Fibroblast of pulmonary artery (primary cell): ENCODE measurements at regions not wholly inside any gene's neighbourhood (a gene's known extent, or its start where the extent isn't known, plus 50 kb on each side); places are given as distances from the start of the nearest gene placed in this dataset.
A peak's percentile ranks its signal among the peaks of the same experiment; 100 is the strongest.

ENCODE experiments used
- DNase-seq: peaks from one replicate; pipeline ENCODE4 v3.0.0-alpha.2; 2010; ENCODE audit warnings: low read depth
- H3K4me3 ChIP-seq: replicated peaks from 2 replicates; pipeline ENCODE4 v1.5.1; 2011; ENCODE audit warnings: low read depth, mild to moderate bottlenecking, control low read depth, low read length, moderate library complexity
- TF ChIP-seq, protein P1 (sequence below): IDR thresholded peaks from 2 replicates; pipeline ENCODE4 v1.5.1; 2011; ENCODE audit warnings: mild to moderate bottlenecking, control low read depth, low read length, inconsistent platforms; ENCODE audit errors: missing control alignments

DNA sequence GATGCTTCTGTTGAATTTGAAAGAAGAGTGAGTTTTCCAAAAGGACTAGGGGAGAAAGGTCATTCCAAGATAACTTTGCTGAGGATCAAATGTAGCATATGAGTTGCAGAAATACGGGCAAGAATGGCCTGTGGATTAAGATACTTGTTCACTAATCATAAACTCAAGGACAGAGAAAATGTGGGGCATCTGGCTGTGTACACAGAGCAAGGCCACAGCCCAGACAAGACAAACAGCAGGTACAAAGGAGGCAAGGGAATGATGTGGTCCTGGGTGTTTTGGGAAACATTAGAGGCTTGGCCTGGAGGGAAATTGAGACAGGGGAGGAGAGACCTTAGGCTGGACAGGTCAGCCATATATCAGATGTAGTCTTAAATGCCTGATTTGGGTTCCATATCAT, 254.8 kb downstream of the TTC32 start:
- no peak for DNase-seq
- TF ChIP-seq, protein P1, sequence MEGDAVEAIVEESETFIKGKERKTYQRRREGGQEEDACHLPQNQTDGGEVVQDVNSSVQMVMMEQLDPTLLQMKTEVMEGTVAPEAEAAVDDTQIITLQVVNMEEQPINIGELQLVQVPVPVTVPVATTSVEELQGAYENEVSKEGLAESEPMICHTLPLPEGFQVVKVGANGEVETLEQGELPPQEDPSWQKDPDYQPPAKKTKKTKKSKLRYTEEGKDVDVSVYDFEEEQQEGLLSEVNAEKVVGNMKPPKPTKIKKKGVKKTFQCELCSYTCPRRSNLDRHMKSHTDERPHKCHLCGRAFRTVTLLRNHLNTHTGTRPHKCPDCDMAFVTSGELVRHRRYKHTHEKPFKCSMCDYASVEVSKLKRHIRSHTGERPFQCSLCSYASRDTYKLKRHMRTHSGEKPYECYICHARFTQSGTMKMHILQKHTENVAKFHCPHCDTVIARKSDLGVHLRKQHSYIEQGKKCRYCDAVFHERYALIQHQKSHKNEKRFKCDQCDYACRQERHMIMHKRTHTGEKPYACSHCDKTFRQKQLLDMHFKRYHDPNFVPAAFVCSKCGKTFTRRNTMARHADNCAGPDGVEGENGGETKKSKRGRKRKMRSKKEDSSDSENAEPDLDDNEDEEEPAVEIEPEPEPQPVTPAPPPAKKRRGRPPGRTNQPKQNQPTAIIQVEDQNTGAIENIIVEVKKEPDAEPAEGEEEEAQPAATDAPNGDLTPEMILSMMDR, result no peak
- no peak overlapping the region for H3K4me3 ChIP-seq

DNA sequence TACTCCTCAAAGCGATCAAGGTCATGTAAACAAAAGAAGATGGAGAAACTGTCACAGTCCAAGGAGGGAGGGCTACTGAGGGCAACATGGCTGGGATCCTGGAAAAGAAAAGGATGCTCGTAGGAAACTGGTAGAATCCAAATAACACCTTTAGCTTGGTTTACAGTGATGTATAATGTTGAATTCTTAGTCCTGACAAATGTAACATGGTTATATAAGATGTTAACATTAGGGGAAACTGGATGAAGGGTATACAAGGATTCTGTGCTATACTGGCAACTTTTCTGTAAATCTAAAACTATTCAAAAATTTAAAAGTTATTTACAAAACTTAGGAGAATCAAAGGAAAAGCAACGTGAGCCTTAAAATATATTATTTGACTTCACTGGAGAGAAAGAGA, 257.0 kb downstream of the TTC32 start:
- no peak for DNase-seq
- TF ChIP-seq, protein P1, result no peak
- no peak overlapping the region for H3K4me3 ChIP-seq

GRCh38 chr2:19643117-19643518, 258.7 kb downstream of the TTC32 start:
- DNase-seq, result no peak
- TF ChIP-seq, protein P1, result no peak
- no peak overlapping the region for H3K4me3 ChIP-seq

DNA sequence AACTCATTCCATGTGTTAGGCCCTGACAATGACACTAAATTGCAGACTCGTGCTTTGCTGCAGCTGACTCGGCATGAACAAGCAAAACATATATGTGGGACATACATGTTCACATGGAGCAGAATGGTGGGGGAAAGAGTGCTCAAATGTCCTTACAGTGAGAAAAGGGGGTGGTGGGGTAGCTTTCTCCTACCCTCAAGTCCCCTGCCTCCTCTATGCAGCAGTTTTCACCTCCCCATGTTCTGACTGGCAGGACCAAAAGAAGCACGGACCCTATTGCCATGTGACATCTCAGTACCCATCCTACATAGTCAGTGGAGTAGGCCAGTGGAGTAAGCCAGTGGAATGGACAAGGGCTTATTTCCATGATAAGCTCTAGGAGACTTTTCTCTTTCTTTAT, 259.3 kb downstream of the TTC32 start:
- TF ChIP-seq, protein P1, result no peak
- no peak overlapping the region for H3K4me3 ChIP-seq

DNA sequence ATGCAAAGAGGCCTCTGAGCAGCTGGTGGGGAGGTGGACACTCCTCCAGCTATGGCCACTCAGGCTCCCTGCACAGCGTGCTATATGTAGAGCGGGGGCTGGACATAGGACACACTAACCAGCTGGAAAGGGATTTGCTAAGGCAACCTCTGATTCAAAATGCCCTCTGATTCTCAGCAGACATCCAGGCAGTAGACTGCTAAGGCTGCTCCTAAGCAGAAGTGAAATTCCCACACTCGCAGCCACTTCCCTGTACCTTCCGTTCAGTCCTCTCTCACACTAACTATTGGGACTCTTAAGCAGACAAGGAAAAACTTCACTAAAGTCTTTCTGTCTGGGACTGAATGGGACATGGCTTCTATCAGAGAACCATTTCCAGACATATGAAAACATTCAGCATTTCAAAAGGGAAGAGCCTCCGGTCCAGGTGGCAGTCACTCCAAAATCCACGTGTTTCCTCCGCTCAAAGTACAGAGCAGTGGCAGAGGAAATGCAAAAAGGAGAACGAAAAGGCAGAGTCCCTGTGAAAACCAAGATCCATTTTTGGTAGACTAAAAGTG, 265.8 kb downstream of the TTC32 start:
- no peak for DNase-seq
- no peak overlapping the region for H3K4me3 ChIP-seq
- TF ChIP-seq, protein P1, result no peak

More for the DNA sequence above, 259.3 kb downstream of the TTC32 start:
- DNase-seq, result no peak

DNA sequence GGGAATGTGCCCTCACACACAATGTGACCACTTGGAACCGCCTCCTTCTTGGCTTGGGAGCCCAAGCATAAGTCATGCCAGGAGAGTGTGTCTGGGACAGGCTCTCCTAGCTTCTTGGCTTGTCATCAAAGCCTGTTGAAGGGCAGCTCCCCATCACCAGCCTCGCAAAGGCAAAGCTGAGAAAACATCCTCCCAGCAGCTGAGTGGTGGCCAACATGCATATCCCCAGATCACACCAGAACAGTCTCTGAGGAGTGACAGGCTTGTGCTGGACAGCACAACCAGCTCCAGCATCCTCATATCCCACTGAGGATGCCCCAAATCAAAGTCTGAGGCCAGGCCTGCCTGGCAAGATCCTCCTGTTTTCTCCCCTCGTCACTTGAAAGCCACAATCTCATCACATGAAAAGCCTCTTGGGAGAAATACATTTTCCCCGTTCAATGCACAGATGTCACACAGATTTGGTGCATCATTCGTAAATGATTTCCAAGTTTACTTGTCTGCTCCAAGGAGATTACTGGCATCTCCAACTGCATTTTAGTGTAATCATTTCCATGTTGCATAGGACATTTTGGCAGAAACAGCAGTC, 269.3 kb downstream of the TTC32 start:
- no peak overlapping the region for H3K4me3 ChIP-seq
- TF ChIP-seq, protein P1, result no peak
- peak; percentile 68 for DNase-seq

DNA sequence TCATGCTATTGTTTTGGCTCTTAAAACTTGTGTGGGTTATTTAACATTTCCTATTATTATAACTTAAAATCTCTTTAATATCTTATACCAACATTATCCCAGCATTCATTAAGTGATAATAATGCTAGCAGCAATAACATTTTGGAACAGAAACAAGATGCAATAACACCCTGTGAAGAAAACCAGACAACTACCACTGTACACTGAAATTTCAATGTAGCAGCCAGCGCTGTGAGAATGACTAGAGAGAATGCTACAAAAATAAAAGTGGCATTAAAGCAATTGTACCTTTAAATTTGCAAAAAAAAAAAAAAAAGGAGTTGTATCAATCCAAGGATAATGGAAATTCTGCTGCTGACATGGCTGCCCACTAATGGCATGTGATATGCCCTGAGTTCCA, 269.9 kb downstream of the TTC32 start:
- TF ChIP-seq, protein P1, result no peak
- H3K4me3 ChIP-seq, result no peak overlapping the region
- DNase-seq, result no peak
